Psoas muscle (tissue), 7 donors: ENCODE measurements at regions not wholly inside any gene's neighbourhood (a gene's known extent, or its start where the extent isn't known, plus 50 kb on each side); places are given as distances from the start of the nearest gene placed in this dataset.

Experiments used
- ATAC-seq, 4 donors: fragments of 200-7000 bp; cut with Tn5 transposase; one replicate each; pipeline ENCODE4 v1.9.1; 2020; ENCODE audit warnings: moderate library complexity in 3 of 4, mild to moderate bottlenecking in 2 of 4
- DNase-seq, 2 donors: peaks; one replicate each; pipeline ENCODE4 v3.0.0-alpha.2; 2020
- H3K27ac ChIP-seq: fragments of 200-600 bp; one replicate; pipeline ENCODE4 v1.8.0; 2022
- H3K27me3 ChIP-seq, 3 donors: fragments of 200-600 bp in 1 of 3; one replicate each; pipeline versions ENCODE4 v1.6.1 to v1.8.0; 2013 to 2022; ENCODE audit warnings: low read length in 2 of 3, mild to moderate bottlenecking in 2 of 3, moderate library complexity in 1 of 3; ENCODE audit not compliant: insufficient read depth in 3 of 3
- H3K36me3 ChIP-seq, 2 donors: fragments of 200-600 bp in 1 of 2; one replicate each; pipeline versions ENCODE4 v1.6.1 to v1.8.0; 2013 to 2022; ENCODE audit warnings: low read depth in 1 of 2, mild to moderate bottlenecking in 1 of 2, moderate library complexity in 1 of 2; ENCODE audit not compliant: insufficient read depth in 1 of 2
- H3K4me1 ChIP-seq: fragments of 200-600 bp; one replicate; pipeline ENCODE4 v1.8.0; 2022
- H3K4me3 ChIP-seq: fragments of 200-600 bp; one replicate; pipeline ENCODE4 v1.8.0; 2022; ENCODE audit warnings: mild to moderate bottlenecking
- H3K9me3 ChIP-seq: fragments of 200-600 bp; one replicate; pipeline ENCODE4 v1.8.0; 2022
- CTCF ChIP-seq: fragments of 200-600 bp; IDR thresholded peaks from one replicate; pipeline ENCODE4 v1.8.0; 2022; ENCODE audit warnings: antibody characterized with exemption
- WGBS, 3 donors: extraction: QIAGEN DNeasy Blood & Tissue Kit; methylation state at CpG; one replicate each; pipeline versions ENCODE4 v1.1.6 to v1.1.7; 2013; 5-methylcytosine and 5-hydroxymethylcytosine counted together
- intact Hi-C, 2 donors: fragments of 100-400 bp; cut with DNase I; formaldehyde crosslinking; loops; one replicate each; pipeline versions ENCODE4 v1.11.0 to v1.14.2; 2022
- donor health status: healthy with polysubstance abuse.
- donor health status: DM: no; HTN: no; CAD: no; lungs with moderate emphysema.
- donor health status: Bipolar disorder and iron deficiency.
- donor health status: healthy.
- donor health status: DM: yes; HTN: yes; CAD: no.
- donor health status: DM: no; HTN: no; CAD: no.
- donor health status: DM: yes; HTN: yes; CAD: no.

GRCh38 chr1:96509951-96510350, 211.6 kb upstream of the PTBP2 start:
- Histone ChIP-seq H3K4me1 (peaks cover 16% of the 10 kb centered on the region), H3K4me3 (no peak overlapping the region), H3K27ac (peak overlapping the region; percentile 31), H3K36me3 (no peaks in the 10 kb centered on the region), H3K9me3 (no peaks in the 10 kb centered on the region), H3K27me3 (no peaks in the 10 kb centered on the region)
- no peak for TF ChIP-seq CTCF
- ATAC-seq: peak in 3 of 4 donors; percentile 67 to 87 (median 85)
- intact Hi-C loops: no loop called here
- DNase-seq: no peak
- WGBS, 3 donors: 38 to 47% (median 43%) methylated on average over 2 of the region's 2 CpGs

GRCh38 chr1:96510391-96510790, 211.2 kb upstream of the PTBP2 start:
- H3K4me1 ChIP-seq: peaks cover 16% of the 10 kb centered on the region

DNA sequence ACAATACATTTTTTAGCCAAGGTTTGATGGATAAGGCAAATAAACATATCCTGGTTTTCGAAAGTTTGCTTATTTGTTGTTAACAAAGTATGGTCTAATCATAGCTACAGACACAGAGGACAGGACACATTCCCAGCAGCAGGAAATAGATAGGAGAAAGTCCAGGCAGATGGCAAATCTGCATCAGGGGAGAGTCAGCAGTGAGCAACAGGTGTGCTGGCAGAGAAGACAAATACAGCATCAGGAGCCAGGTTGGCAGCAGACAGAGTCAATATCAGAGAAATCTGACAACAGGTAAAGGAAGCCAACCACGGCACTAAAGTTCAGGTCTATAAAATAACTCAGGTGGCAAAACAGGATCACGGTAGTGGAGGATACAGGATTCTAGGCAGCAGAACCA, 210.7 kb upstream of the PTBP2 start:
- no peak for DNase-seq
- no peaks in the 10 kb centered on the region for H3K9me3 ChIP-seq
- peak in 1 of 4 donors; percentile 35 for ATAC-seq

More at GRCh38 chr1:96510391-96510790, 211.2 kb upstream of the PTBP2 start:
- H3K27me3 ChIP-seq: no peaks in the 10 kb centered on the region
- H3K36me3 ChIP-seq: no peaks in the 10 kb centered on the region
- no peak for TF ChIP-seq CTCF
- 40 to 53% (median 42%) methylated on average over 3 of the region's 3 CpGs for WGBS, 3 donors
- intact Hi-C loops: no loop called here
- H3K9me3 ChIP-seq: no peaks in the 10 kb centered on the region
- H3K4me3 ChIP-seq: no peak overlapping the region
- peak in 1 of 4 donors; percentile 24 for ATAC-seq
- no peak for DNase-seq
- H3K27ac ChIP-seq: peak overlapping the region; percentile 31

GRCh38 chr1:96513136-96513535, 208.4 kb upstream of the PTBP2 start:
- intact Hi-C loops: no loop called here
- no peak for TF ChIP-seq CTCF
- no peak overlapping the region for H3K27ac ChIP-seq
- no peaks in the 10 kb centered on the region for H3K27me3 ChIP-seq
- WGBS, 3 donors: 16 to 27% (median 22%) methylated on average over 1 of the region's 1 CpG
- DNase-seq: no peak
- H3K36me3 ChIP-seq: no peaks in the 10 kb centered on the region
- peaks cover 16% of the 10 kb centered on the region for H3K4me1 ChIP-seq
- ATAC-seq: no peak
- no peak overlapping the region for H3K4me3 ChIP-seq
- no peaks in the 10 kb centered on the region for H3K9me3 ChIP-seq

More for the DNA sequence above, 210.7 kb upstream of the PTBP2 start:
- no peaks in the 10 kb centered on the region for H3K27me3 ChIP-seq
- intact Hi-C loops: no loop called here
- H3K4me1 ChIP-seq: peaks cover 16% of the 10 kb centered on the region
- no peaks in the 10 kb centered on the region for H3K36me3 ChIP-seq
- H3K27ac ChIP-seq: peak overlapping the region; percentile 31
- WGBS, 3 donors: 40 to 71% (median 51%) methylated on average over 3 of the region's 3 CpGs
- H3K4me3 ChIP-seq: no peak overlapping the region
- TF ChIP-seq CTCF: no peak

GRCh38 chr1:96515430-96515829, 206.2 kb upstream of the PTBP2 start:
- Histone ChIP-seq H3K27me3 (no peaks in the 10 kb centered on the region), H3K4me3 (no peak overlapping the region), H3K9me3 (no peaks in the 10 kb centered on the region), H3K4me1 (peaks cover 4% of the 10 kb centered on the region), H3K36me3 (no peaks in the 10 kb centered on the region), H3K27ac (no peak overlapping the region)
- intact Hi-C loops: no loop called here
- DNase-seq: no peak
- ATAC-seq: no peak
- no peak for TF ChIP-seq CTCF
- WGBS, 3 donors: 67 to 94% (median 70%) methylated on average over 3 of the region's 3 CpGs
